GM19239 (cell line): ENCODE measurements at regions not wholly inside any gene's neighbourhood (a gene's known extent, or its start where the extent isn't known, plus 50 kb on each side); places are given as distances from the start of the nearest gene placed in this dataset.

Experiments used
- DNase-seq: peaks from one replicate; pipeline ENCODE4 v3.0.0; 2011; ENCODE audit warnings: low spot score; ENCODE audit not compliant: insufficient read length
- FAIRE-seq: peaks from 2 replicates; lab custom pipeline; 2011; peaks lifted over from hg19 to GRCh38; lab: Jason Lieb, UNC

- DNase-seq (no peak), FAIRE-seq (no peak)
Measured at GRCh38 chr11:32262367-32262766, 171.5 kb downstream of the RCN1 start.

- no peak for DNase-seq
- no peak for FAIRE-seq
Measured at GRCh38 chr11:32265911-32266310, 169.4 kb downstream of the WT1 start.

- no peak for FAIRE-seq
- DNase-seq = no peak
Measured at GRCh38 chr11:32266601-32267000, 168.7 kb downstream of the WT1 start.

GRCh38 chr11:32267679-32268187, 167.6 kb downstream of the WT1 start:
- DNase-seq (no peak), FAIRE-seq (no peak)

GRCh38 chr11:32273931-32274330, 161.4 kb downstream of the WT1 start:
- FAIRE-seq = no peak
- no peak for DNase-seq

GRCh38 chr11:32279672-32280071, 155.7 kb downstream of the WT1 start:
- DNase-seq (no peak), FAIRE-seq (no peak)

- no peak for FAIRE-seq
- DNase-seq = no peak
Measured at GRCh38 chr11:32280339-32280738, 155.0 kb downstream of the WT1 start.

- DNase-seq (no peak), FAIRE-seq (no peak)
Measured at GRCh38 chr11:32288276-32288675, 147.1 kb downstream of the WT1 start.

GRCh38 chr11:32289701-32290100, 145.6 kb downstream of the WT1 start:
- FAIRE-seq (no peak), DNase-seq (no peak)

- FAIRE-seq (no peak), DNase-seq (no peak)
Measured at GRCh38 chr11:32290783-32291182, 144.6 kb downstream of the WT1 start.

- FAIRE-seq (peak; percentile 63), DNase-seq (no peak)
Measured at GRCh38 chr11:32297611-32298011, 137.7 kb downstream of the WT1 start.

GRCh38 chr11:32302826-32303225, 132.5 kb downstream of the WT1 start:
- no peak for DNase-seq
- no peak for FAIRE-seq

GRCh38 chr11:32304521-32304920, 130.8 kb downstream of the WT1 start:
- no peak for DNase-seq
- FAIRE-seq = no peak

- FAIRE-seq (no peak), DNase-seq (no peak)
Measured at GRCh38 chr11:32305460-32305859, 129.9 kb downstream of the WT1 start.

GRCh38 chr11:32307471-32307870, 127.9 kb downstream of the WT1 start:
- no peak for FAIRE-seq
- DNase-seq = no peak

- DNase-seq (no peak), FAIRE-seq (no peak)
Measured at GRCh38 chr11:32307913-32308312, 127.4 kb downstream of the WT1 start.

- no peak for DNase-seq
- FAIRE-seq = no peak
Measured at GRCh38 chr11:32309530-32310213, 125.7 kb downstream of the WT1 start.

- FAIRE-seq = no peak
- DNase-seq = no peak
Measured at GRCh38 chr11:32310214-32310601, 125.1 kb downstream of the WT1 start.

- FAIRE-seq (no peak), DNase-seq (no peak)
Measured at GRCh38 chr11:32311346-32312065, 123.8 kb downstream of the WT1 start.

GRCh38 chr11:32312206-32312817, 123.0 kb downstream of the WT1 start:
- FAIRE-seq = no peak
- no peak for DNase-seq

- DNase-seq (no peak), FAIRE-seq (no peak)
Measured at GRCh38 chr11:32312865-32313403, 122.4 kb downstream of the WT1 start.
